GM12891 (cell line): ENCODE measurements at regions not wholly inside any gene's neighbourhood (a gene's known extent, or its start where the extent isn't known, plus 50 kb on each side); places are given as distances from the start of the nearest gene placed in this dataset.

ENCODE experiments used
- POLR2A ChIP-seq: IDR thresholded peaks from 2 replicates; pipeline ENCODE4 v1.6.1; 2011; ENCODE audit warnings: low read depth, low read length, control low read depth
- POLR2AphosphoS5 ChIP-seq: IDR thresholded peaks from 2 replicates; pipeline ENCODE4 v1.6.1; 2011; ENCODE audit warnings: low read depth, low read length, control low read depth
- POU2F2 ChIP-seq: IDR thresholded peaks from 2 replicates; pipeline ENCODE4 v1.6.1; 2011; ENCODE audit warnings: low read depth, mild to moderate bottlenecking, control low read depth, low read length, moderate library complexity
- TAF1 ChIP-seq: IDR thresholded peaks from 2 replicates; pipeline ENCODE4 v1.6.1; 2011; ENCODE audit warnings: low read depth, low read length, control low read depth

GRCh38 chr7:153475239-153475638 lies 577.0 kb upstream of the DPP6 start:
- TF ChIP-seq POLR2A = no peak
- no peak for TF ChIP-seq POLR2AphosphoS5
- no peak for TF ChIP-seq TAF1
- no peak for TF ChIP-seq POU2F2
